A673 (cell line): ENCODE measurements at regions not wholly inside any gene's neighbourhood (a gene's known extent, or its start where the extent isn't known, plus 50 kb on each side); places are given as distances from the start of the nearest gene placed in this dataset.

Source experiments
- EZH2 ChIP-seq: fragments of 200-600 bp; sonication (generic); IDR thresholded peaks from 2 replicates; pipeline ENCODE4 v1.6.1; 2017; ENCODE audit warnings: borderline replicate concordance, low read depth, mild to moderate bottlenecking, mixed read lengths, antibody characterized with exemption, low read length; ENCODE audit not compliant: poor library complexity, severe bottlenecking
- TF ChIP-seq, protein P1 (sequence below): fragments of 300-800, 200-600 bp; sonication (generic); conservative IDR thresholded peaks from 2 replicates; pipeline ENCODE4 v1.5.1; 2017; ENCODE audit warnings: low read depth, mild to moderate bottlenecking, antibody characterized with exemption, low read length, moderate library complexity, mixed read lengths

DNA sequence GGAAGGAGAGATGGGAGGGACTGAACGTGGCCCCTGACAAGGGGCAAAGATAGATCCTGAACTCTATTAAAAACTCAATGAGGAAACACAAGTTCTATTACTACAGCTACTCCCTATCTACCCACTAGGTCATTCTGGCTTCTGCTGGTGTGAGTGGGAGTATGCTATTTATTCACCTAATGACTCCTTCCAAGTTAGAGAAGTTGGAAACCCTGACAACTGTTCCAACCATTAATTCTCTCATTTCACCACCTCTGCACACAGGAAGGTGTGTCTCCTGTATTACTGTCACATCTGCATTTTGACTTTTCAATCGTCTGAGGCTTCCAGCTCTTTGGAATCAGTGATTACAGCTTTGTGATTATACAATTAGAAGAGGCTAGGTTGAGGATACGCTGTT is 169.4 kb upstream of the ADO start:
- TF ChIP-seq, protein P1, sequence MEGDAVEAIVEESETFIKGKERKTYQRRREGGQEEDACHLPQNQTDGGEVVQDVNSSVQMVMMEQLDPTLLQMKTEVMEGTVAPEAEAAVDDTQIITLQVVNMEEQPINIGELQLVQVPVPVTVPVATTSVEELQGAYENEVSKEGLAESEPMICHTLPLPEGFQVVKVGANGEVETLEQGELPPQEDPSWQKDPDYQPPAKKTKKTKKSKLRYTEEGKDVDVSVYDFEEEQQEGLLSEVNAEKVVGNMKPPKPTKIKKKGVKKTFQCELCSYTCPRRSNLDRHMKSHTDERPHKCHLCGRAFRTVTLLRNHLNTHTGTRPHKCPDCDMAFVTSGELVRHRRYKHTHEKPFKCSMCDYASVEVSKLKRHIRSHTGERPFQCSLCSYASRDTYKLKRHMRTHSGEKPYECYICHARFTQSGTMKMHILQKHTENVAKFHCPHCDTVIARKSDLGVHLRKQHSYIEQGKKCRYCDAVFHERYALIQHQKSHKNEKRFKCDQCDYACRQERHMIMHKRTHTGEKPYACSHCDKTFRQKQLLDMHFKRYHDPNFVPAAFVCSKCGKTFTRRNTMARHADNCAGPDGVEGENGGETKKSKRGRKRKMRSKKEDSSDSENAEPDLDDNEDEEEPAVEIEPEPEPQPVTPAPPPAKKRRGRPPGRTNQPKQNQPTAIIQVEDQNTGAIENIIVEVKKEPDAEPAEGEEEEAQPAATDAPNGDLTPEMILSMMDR, result no peak
- TF ChIP-seq EZH2, result no peak
